Activated CD8-positive, alpha-beta T cell treated with anti-CD3 and anti-CD28 coated beads for 36 hours (primary cell): ENCODE measurements at regions not wholly inside any gene's neighbourhood (a gene's known extent, or its start where the extent isn't known, plus 50 kb on each side); places are given as distances from the start of the nearest gene placed in this dataset.

Experiments
- ATAC-seq: fragments of 200-7000 bp; cut with Tn5 transposase; one replicate; pipeline ENCODE4 v1.10.0; 2021; ENCODE audit warnings: mild to moderate bottlenecking, moderate library complexity
- CTCF ChIA-PET: fragments of 350-600 bp; sonication (Branson Sonifier 250); formaldehyde crosslinking; loops from one replicate; lab custom pipeline; 2021; ENCODE audit warnings: antibody characterized with exemption; lab: Charles Lee
- POLR2A ChIA-PET: fragments of 350-600 bp; sonication (Branson Sonifier 250); formaldehyde crosslinking; loops from one replicate; lab custom pipeline; 2021; ENCODE audit warnings: antibody characterized with exemption; lab: Charles Lee
- DNase-seq: peaks from one replicate; pipeline ENCODE4 v3.0.0-alpha.2; 2020
- H3K27ac Mint-ChIP-seq: one replicate; pipeline ENCODE4 v1.8.0; 2021; ENCODE audit warnings: mild to moderate bottlenecking, mixed read lengths
- H3K27me3 Mint-ChIP-seq: one replicate; pipeline ENCODE4 v1.8.0; 2021; ENCODE audit warnings: mixed read lengths
- H3K36me3 Mint-ChIP-seq: one replicate; pipeline ENCODE4 v1.8.0; 2021; ENCODE audit warnings: low read depth, mixed read lengths
- H3K4me1 Mint-ChIP-seq: one replicate; pipeline ENCODE4 v1.8.0; 2021; ENCODE audit warnings: low read depth, mixed read lengths
- H3K4me3 Mint-ChIP-seq: one replicate; pipeline ENCODE4 v1.8.0; 2021; ENCODE audit warnings: mild to moderate bottlenecking, moderate library complexity, mixed read lengths
- H3K9me3 Mint-ChIP-seq: one replicate; pipeline ENCODE4 v1.8.0; 2021; ENCODE audit warnings: mixed read lengths
- intact Hi-C: fragments of 100-400 bp; cut with micrococcal nuclease; formaldehyde crosslinking; loops from one replicate; pipeline ENCODE4 v1.10.0; 2022
- TF ChIP-seq, protein P1 (sequence below): fragments of 200-600 bp; IDR thresholded peaks from one replicate; pipeline ENCODE4 v1.8.0; 2022; ENCODE audit warnings: antibody characterized with exemption, mild to moderate bottlenecking

GRCh38 chr21:41054018-41054578 lies 113.9 kb upstream of the BACE2 start:
- intact Hi-C loops, result no loop called here
- ATAC-seq (no peak), DNase-seq (no peak)
- Mint-ChIP-seq H3K4me3 (no peak overlapping the region), H3K4me1 (no peaks in the 10 kb centered on the region), H3K27ac (no peak overlapping the region), H3K9me3 (peaks cover 1% of the 10 kb centered on the region), H3K27me3 (peaks cover 4% of the 10 kb centered on the region), H3K36me3 (no peaks in the 10 kb centered on the region)
- POLR2A ChIA-PET, result no interaction called here
- CTCF ChIA-PET, result no interaction called here
- TF ChIP-seq, protein P1, sequence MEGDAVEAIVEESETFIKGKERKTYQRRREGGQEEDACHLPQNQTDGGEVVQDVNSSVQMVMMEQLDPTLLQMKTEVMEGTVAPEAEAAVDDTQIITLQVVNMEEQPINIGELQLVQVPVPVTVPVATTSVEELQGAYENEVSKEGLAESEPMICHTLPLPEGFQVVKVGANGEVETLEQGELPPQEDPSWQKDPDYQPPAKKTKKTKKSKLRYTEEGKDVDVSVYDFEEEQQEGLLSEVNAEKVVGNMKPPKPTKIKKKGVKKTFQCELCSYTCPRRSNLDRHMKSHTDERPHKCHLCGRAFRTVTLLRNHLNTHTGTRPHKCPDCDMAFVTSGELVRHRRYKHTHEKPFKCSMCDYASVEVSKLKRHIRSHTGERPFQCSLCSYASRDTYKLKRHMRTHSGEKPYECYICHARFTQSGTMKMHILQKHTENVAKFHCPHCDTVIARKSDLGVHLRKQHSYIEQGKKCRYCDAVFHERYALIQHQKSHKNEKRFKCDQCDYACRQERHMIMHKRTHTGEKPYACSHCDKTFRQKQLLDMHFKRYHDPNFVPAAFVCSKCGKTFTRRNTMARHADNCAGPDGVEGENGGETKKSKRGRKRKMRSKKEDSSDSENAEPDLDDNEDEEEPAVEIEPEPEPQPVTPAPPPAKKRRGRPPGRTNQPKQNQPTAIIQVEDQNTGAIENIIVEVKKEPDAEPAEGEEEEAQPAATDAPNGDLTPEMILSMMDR, result no peak

DNA sequence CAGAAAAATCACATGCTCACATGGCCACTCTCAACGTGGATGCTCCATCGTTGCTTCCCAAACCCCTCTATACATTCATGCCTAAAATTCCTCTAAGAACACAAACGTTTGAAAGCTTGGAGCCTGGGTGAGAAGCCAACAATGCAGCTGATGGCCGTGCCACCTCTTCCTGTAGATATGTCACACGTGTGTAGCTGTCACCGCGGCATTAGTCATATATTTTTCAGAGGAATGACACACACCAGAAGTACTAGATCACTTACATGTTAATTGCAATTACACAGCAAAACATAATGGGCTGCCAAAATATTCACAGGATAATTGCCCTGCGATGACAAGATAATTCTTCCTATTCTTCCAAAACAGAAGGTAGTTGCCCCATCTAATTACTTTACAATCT lies 112.7 kb upstream of the BACE2 start:
- peaks cover 1% of the 10 kb centered on the region for H3K9me3 Mint-ChIP-seq
- no peak for DNase-seq
- H3K27ac Mint-ChIP-seq, result no peak overlapping the region
- no peak for ATAC-seq
- intact Hi-C loops, result no loop called here
- H3K36me3 Mint-ChIP-seq, result no peaks in the 10 kb centered on the region
- TF ChIP-seq, protein P1, result no peak
- ChIA-PET POLR2A (no interaction called here), CTCF (no interaction called here)
- no peak overlapping the region for H3K4me3 Mint-ChIP-seq
- H3K4me1 Mint-ChIP-seq, result no peaks in the 10 kb centered on the region
- peaks cover 2% of the 10 kb centered on the region for H3K27me3 Mint-ChIP-seq

DNA sequence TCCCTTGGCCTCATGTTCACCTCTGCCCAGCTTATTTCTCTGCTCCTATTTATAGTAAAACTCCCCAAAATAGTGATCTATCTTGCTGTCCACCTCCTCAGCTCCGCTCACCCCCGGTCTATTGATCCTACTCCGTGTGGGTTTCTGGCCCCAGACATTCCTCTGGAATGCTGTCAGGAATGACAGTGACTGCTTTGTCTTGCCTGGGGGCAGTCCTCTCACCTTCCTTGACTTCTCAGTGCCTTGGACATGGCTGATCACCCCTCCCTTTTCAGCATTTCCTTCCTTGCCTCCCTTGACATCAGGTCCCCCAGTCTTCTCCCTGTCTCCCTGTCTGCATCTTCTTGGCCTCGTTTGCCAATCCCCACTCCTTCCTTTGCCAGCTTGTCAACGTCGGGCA lies 108.1 kb upstream of the BACE2 start:
- POLR2A ChIA-PET, result no interaction called here
- intact Hi-C loops, result no loop called here
- no peak overlapping the region for H3K4me3 Mint-ChIP-seq
- peaks cover 8% of the 10 kb centered on the region for H3K27me3 Mint-ChIP-seq
- TF ChIP-seq, protein P1, result no peak
- no peak overlapping the region for H3K27ac Mint-ChIP-seq
- ATAC-seq, result no peak
- H3K4me1 Mint-ChIP-seq, result no peaks in the 10 kb centered on the region
- DNase-seq, result no peak
- H3K36me3 Mint-ChIP-seq, result no peaks in the 10 kb centered on the region
- peaks cover 1% of the 10 kb centered on the region for H3K9me3 Mint-ChIP-seq
- CTCF ChIA-PET, result no interaction called here

GRCh38 chr21:41061701-41062100 lies 106.3 kb upstream of the BACE2 start:
- TF ChIP-seq, protein P1, result no peak
- ChIA-PET CTCF (no interaction called here), POLR2A (no interaction called here)
- peaks cover 12% of the 10 kb centered on the region for H3K27me3 Mint-ChIP-seq
- H3K9me3 Mint-ChIP-seq, result peaks cover 1% of the 10 kb centered on the region
- no peak overlapping the region for H3K27ac Mint-ChIP-seq
- DNase-seq (no peak), ATAC-seq (no peak)
- no peaks in the 10 kb centered on the region for H3K36me3 Mint-ChIP-seq
- intact Hi-C loops, result no loop called here
- H3K4me1 Mint-ChIP-seq, result no peaks in the 10 kb centered on the region
- no peak overlapping the region for H3K4me3 Mint-ChIP-seq

- peaks cover 33% of the 10 kb centered on the region for H3K27me3 Mint-ChIP-seq
- H3K4me1 Mint-ChIP-seq, result peaks cover 8% of the 10 kb centered on the region
- ChIA-PET POLR2A (no interaction called here), CTCF (no interaction called here)
- intact Hi-C loops, result no loop called here
- ATAC-seq (no peak), DNase-seq (no peak)
- H3K27ac Mint-ChIP-seq, result no peak overlapping the region
- TF ChIP-seq, protein P1, result no peak
- no peaks in the 10 kb centered on the region for H3K9me3 Mint-ChIP-seq
- H3K36me3 Mint-ChIP-seq, result no peaks in the 10 kb centered on the region
- H3K4me3 Mint-ChIP-seq, result no peak overlapping the region
These were observed 103.6 kb upstream of the BACE2 start for GRCh38 chr21:41064334-41064791.
